Kidney (tissue), 13 donors: ENCODE measurements at regions not wholly inside any gene's neighbourhood (a gene's known extent, or its start where the extent isn't known, plus 50 kb on each side); places are given as distances from the start of the nearest gene placed in this dataset.
"Not testable (repeated sequence)": the region's sequence is repeated elsewhere in the genome, so short reads cannot be mapped to it uniquely, and the experiment has no call there.

Experiments used
- DNase-seq, 5 donors: peaks; one replicate each; pipeline ENCODE4 v3.0.0-alpha.2; 2013 to 2020
- FAIRE-seq: peaks from 2 replicates; lab custom pipeline; 2012; peaks lifted over from hg19 to GRCh38; lab: Jason Lieb, UNC
- H3K27ac ChIP-seq, 2 donors: one replicate each; pipeline ENCODE4 v1.7.0; 2013; ENCODE audit warnings: low read depth in 2 of 2, low read length in 2 of 2, inconsistent platforms in 1 of 2
- H3K27me3 ChIP-seq: one replicate; pipeline ENCODE4 v1.7.1; 2013; ENCODE audit warnings: low read length, inconsistent platforms; ENCODE audit not compliant: control insufficient read depth, insufficient read depth
- H3K36me3 ChIP-seq, 3 donors: one replicate each; pipeline versions ENCODE4 v1.7.0 to v1.7.1; 2013; ENCODE audit warnings: low read length in 3 of 3, control low read depth in 1 of 3, inconsistent platforms in 1 of 3; ENCODE audit not compliant: insufficient read depth in 3 of 3, control insufficient read depth in 2 of 3
- H3K4me1 ChIP-seq, 3 donors: one replicate each; pipeline versions ENCODE4 v1.7.0 to v1.7.1; 2013; ENCODE audit warnings: low read length in 3 of 3, inconsistent platforms in 1 of 3, low read depth in 1 of 3; ENCODE audit not compliant: control insufficient read depth in 2 of 3, insufficient read depth in 2 of 3
- H3K4me3 ChIP-seq, 3 donors: one replicate each; pipeline versions ENCODE4 v1.7.0 to v1.8.1; 2013; ENCODE audit warnings: low read length in 3 of 3, control low read depth in 1 of 3, inconsistent platforms in 1 of 3
- H3K9ac ChIP-seq, 3 donors: one replicate each; pipeline versions ENCODE4 v1.7.0 to v1.7.1; 2013; ENCODE audit warnings: low read length in 3 of 3, control low read depth in 1 of 3, inconsistent platforms in 1 of 3
- H3K9me3 ChIP-seq, 3 donors: one replicate each; pipeline versions ENCODE4 v1.7.0 to v1.7.1; 2013; ENCODE audit warnings: low read length in 3 of 3, control low read depth in 1 of 3, inconsistent platforms in 1 of 3; ENCODE audit not compliant: control insufficient read depth in 2 of 3, insufficient read depth in 1 of 3
- intact Hi-C: fragments of 100-400 bp; cut with DNase I; formaldehyde crosslinking; loops from one replicate; pipeline ENCODE4 v1.11.1; 2022
- TF ChIP-seq, protein P1 (sequence below): IDR thresholded peaks from 3 replicates; pipeline ENCODE4 v1.5.1; 2012; ENCODE audit warnings: mild to moderate bottlenecking, moderate library complexity, borderline replicate concordance; ENCODE audit not compliant: insufficient read depth; ENCODE audit errors: extremely low read depth
- donor health status: control.
- donor health status: control.
- donor health status: control.
- donor health status: control.
- donor health status: control.
- donor health status: DM: yes; HTN: yes; CAD: no.
- donor health status: Normal renal cell carcinoma (clear cell type).

DNA sequence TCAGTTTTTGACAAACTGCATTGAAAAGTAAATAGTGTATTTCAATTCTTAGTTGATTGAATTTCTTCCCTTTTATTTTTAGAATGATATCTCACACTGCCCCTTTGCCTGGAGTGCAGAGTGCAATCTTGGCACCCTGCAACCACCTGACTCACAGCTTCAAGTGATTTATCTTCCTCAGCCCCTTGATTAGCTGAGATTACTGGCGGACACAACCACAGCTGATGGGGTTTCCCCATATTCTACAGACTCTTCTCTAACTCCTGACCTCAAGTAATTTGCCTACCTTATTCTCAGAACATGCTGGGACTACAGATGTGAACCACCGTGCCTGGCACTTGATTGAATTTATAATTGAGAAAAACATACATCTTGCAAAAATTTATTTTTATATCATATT lies 152.4 kb upstream of the TSPY4 start:
- H3K4me1 ChIP-seq, DNase-seq, FAIRE-seq, H3K27ac ChIP-seq, H3K9ac ChIP-seq, H3K36me3 ChIP-seq, intact Hi-C loops, H3K27me3 ChIP-seq, H3K9me3 ChIP-seq, H3K4me3 ChIP-seq: not testable (repeated sequence)

DNA sequence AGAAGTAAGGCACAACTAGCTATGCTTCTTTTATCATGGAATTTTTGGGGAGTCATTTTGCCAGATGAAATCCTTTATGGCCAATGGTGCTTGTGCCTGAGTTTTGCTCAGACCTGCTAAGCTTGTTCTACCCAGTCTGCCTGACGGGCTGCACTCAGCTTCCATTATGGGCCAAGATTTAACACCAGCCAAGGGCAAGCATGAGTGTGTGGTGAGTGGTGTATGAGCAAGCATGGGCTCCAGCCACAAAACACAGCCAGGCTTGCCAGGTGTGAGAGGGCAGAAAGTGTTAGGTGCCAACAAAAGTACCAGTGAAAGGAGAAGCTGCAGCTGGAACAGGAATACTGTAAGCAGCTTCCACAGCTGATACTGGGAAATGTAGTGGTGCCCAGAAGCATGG lies 130.2 kb upstream of the TSPY4 start:
- FAIRE-seq, H3K9me3 ChIP-seq, DNase-seq, H3K36me3 ChIP-seq, H3K27ac ChIP-seq, H3K4me3 ChIP-seq, intact Hi-C loops, H3K9ac ChIP-seq, H3K4me1 ChIP-seq, H3K27me3 ChIP-seq: not testable (repeated sequence)

GRCh38 chrY:9226409-9226808 lies 110.9 kb upstream of the TSPY4 start:
- TF ChIP-seq, protein P1, sequence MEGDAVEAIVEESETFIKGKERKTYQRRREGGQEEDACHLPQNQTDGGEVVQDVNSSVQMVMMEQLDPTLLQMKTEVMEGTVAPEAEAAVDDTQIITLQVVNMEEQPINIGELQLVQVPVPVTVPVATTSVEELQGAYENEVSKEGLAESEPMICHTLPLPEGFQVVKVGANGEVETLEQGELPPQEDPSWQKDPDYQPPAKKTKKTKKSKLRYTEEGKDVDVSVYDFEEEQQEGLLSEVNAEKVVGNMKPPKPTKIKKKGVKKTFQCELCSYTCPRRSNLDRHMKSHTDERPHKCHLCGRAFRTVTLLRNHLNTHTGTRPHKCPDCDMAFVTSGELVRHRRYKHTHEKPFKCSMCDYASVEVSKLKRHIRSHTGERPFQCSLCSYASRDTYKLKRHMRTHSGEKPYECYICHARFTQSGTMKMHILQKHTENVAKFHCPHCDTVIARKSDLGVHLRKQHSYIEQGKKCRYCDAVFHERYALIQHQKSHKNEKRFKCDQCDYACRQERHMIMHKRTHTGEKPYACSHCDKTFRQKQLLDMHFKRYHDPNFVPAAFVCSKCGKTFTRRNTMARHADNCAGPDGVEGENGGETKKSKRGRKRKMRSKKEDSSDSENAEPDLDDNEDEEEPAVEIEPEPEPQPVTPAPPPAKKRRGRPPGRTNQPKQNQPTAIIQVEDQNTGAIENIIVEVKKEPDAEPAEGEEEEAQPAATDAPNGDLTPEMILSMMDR: no peak
- DNase-seq (no peak), FAIRE-seq (no peak)
- Histone ChIP-seq H3K9me3 (no peaks in the 10 kb centered on the region), H3K9ac (no peak overlapping the region), H3K4me3 (no peak overlapping the region), H3K27me3 (no peaks in the 10 kb centered on the region), H3K36me3 (no peaks in the 10 kb centered on the region), H3K27ac (no peak overlapping the region), H3K4me1 (no peaks in the 10 kb centered on the region)
- intact Hi-C loops: no loop called here

DNA sequence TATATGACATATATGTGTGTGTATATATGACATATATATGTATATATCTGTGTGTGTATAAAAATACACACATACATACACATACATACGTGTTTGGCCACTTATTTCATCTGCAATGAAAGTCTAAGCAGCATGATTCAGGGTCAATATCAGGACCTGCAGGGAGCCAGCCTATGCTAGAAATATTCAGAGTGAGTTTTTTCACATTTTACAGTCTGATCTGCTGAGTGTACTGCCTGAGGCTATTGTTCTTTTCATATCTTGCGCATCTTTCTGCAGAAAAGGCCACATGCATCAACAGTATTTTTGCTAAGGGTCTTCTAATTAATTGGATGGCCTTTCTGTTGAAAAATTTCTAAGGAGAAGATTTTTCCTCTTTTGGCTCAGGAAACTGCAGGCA lies 80.0 kb upstream of the TSPY4 start:
- Histone ChIP-seq H3K4me1 (no peaks in the 10 kb centered on the region), H3K9ac (no peak overlapping the region), H3K36me3 (no peaks in the 10 kb centered on the region), H3K4me3 (no peak overlapping the region), H3K27ac (no peak overlapping the region), H3K27me3 (no peaks in the 10 kb centered on the region), H3K9me3 (no peaks in the 10 kb centered on the region)
- DNase-seq (no peak), FAIRE-seq (no peak)
- intact Hi-C loops: no loop called here
- TF ChIP-seq, protein P1: no peak

- no peaks in the 10 kb centered on the region for H3K9me3 ChIP-seq
- H3K4me3 ChIP-seq: no peak overlapping the region
- intact Hi-C loops: no loop called here
- FAIRE-seq (no peak), DNase-seq (no peak)
- H3K27me3 ChIP-seq: no peaks in the 10 kb centered on the region
- no peaks in the 10 kb centered on the region for H3K4me1 ChIP-seq
- no peak overlapping the region for H3K27ac ChIP-seq
- no peaks in the 10 kb centered on the region for H3K36me3 ChIP-seq
- TF ChIP-seq, protein P1: no peak
- H3K9ac ChIP-seq: no peak overlapping the region
Measured at GRCh38 chrY:9257725-9258124, 79.5 kb upstream of the TSPY4 start.
